ENCODE measurements at regions not wholly inside any gene's neighbourhood (a gene's known extent, or its start where the extent isn't known, plus 50 kb on each side); places are given as distances from the start of the nearest gene placed in this dataset.

DNA sequence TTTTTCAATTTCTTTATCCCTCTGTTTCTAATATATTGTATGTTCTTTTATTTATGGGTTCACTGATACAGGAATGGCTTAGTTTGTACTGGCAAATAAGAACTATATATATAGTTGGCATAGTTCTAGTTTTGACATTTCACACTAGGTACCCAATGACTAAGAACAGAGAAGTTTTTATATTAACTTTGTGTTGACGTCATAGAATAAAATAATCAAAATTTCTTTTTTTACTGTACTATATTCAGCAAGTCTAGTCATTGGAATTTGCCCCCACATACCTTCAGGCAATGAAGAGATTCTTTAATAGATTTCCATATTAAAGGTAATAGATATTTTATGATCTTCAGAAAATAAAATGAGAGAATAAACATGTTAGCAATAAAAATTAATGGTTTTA, 713.2 kb downstream of the NOVA1 start:
- TF ChIP-seq CTCF (IDR thresholded peaks at IDR 0.05), result no peak
- no peak for ATAC-seq
- Mint-ChIP-seq H3K9me3 (peaks cover 6% of the 10 kb centered on the region), H3K27me3 (no peaks in the 10 kb centered on the region), H3K36me3 (ENCODE audit: low read depth) (no peaks in the 10 kb centered on the region), H3K4me1 (ENCODE audit: low read depth) (no peaks in the 10 kb centered on the region), H3K27ac (no peak overlapping the region), H3K4me3 (no peak overlapping the region)
- ChIA-PET POLR2A (no interaction called here), CTCF (no interaction called here)
- DNase-seq, result no peak
- intact Hi-C loops (cut with micrococcal nuclease), result no loop called here

DNA sequence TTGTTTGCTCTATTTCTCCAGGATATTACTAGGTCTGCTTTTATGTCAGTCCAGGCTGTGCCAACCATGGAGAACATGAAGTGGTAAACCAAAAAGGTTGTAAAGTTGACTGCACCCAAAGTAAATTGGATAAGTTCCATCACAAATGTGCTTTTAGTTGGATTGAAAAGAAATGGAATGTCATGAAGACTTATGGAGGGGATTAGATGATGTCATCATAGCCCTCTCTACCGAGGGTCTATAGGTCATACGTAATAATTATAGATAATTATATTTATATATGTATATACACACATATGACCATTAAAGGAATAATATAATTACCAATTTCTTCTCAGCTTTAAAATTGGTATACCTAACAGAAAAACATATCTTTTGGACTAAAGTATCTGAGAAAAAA, 714.9 kb downstream of the NOVA1 start:
- Mint-ChIP-seq H3K4me3 (no peak overlapping the region), H3K4me1 (ENCODE audit: low read depth) (no peaks in the 10 kb centered on the region), H3K36me3 (ENCODE audit: low read depth) (no peaks in the 10 kb centered on the region), H3K9me3 (peaks cover 8% of the 10 kb centered on the region), H3K27me3 (no peaks in the 10 kb centered on the region), H3K27ac (no peak overlapping the region)
- intact Hi-C loops (cut with micrococcal nuclease), result no loop called here
- CTCF ChIA-PET, result no interaction called here
- DNase-seq, result no peak
- POLR2A ChIA-PET, result no interaction called here
- no peak for TF ChIP-seq CTCF (IDR thresholded peaks at IDR 0.05)
- no peak for ATAC-seq

- intact Hi-C loops (cut with micrococcal nuclease), result no loop called here
- no peak overlapping the region for H3K27ac Mint-ChIP-seq
- no peaks in the 10 kb centered on the region for H3K4me1 Mint-ChIP-seq (ENCODE audit: low read depth)
- H3K9me3 Mint-ChIP-seq, result peaks cover 2% of the 10 kb centered on the region
- no peak for TF ChIP-seq CTCF (IDR thresholded peaks at IDR 0.05)
- DNase-seq, result no peak
- H3K27me3 Mint-ChIP-seq, result no peaks in the 10 kb centered on the region
- ATAC-seq, result no peak
- POLR2A ChIA-PET, result no interaction called here
- no peak overlapping the region for H3K4me3 Mint-ChIP-seq
- no peaks in the 10 kb centered on the region for H3K36me3 Mint-ChIP-seq (ENCODE audit: low read depth)
- CTCF ChIA-PET, result no interaction called here
These were observed 722.4 kb downstream of the NOVA1 start for GRCh38 chr14:25875475-25875874.

GRCh38 chr14:25869854-25870253, 728.0 kb downstream of the NOVA1 start:
- DNase-seq (no peak), ATAC-seq (no peak)
- ChIA-PET POLR2A (no interaction called here), CTCF (no interaction called here)
- Mint-ChIP-seq H3K36me3 (ENCODE audit: low read depth) (no peaks in the 10 kb centered on the region), H3K9me3 (peaks cover 4% of the 10 kb centered on the region), H3K4me3 (no peak overlapping the region), H3K27me3 (no peaks in the 10 kb centered on the region), H3K4me1 (ENCODE audit: low read depth) (no peaks in the 10 kb centered on the region), H3K27ac (no peak overlapping the region)
- TF ChIP-seq CTCF (IDR thresholded peaks at IDR 0.05), result no peak
- intact Hi-C loops (cut with micrococcal nuclease), result no loop called here

GRCh38 chr14:25868521-25869314, 729.1 kb downstream of the NOVA1 start:
- TF ChIP-seq CTCF (IDR thresholded peaks at IDR 0.05), result no peak
- DNase-seq (no peak), ATAC-seq (no peak)
- no peaks in the 10 kb centered on the region for H3K27me3 Mint-ChIP-seq
- H3K36me3 Mint-ChIP-seq (ENCODE audit: low read depth), result no peaks in the 10 kb centered on the region
- no peak overlapping the region for H3K27ac Mint-ChIP-seq
- ChIA-PET POLR2A (interaction anchor here (0.6 kb wide), 1 partner anchor 724 kb away, joined by 3 read pairs; no protein-coding TSS in a partner anchor), CTCF (no interaction called here)
- intact Hi-C loops (cut with micrococcal nuclease), result no loop called here
- H3K9me3 Mint-ChIP-seq, result peaks cover 4% of the 10 kb centered on the region
- no peaks in the 10 kb centered on the region for H3K4me1 Mint-ChIP-seq (ENCODE audit: low read depth)
- no peak overlapping the region for H3K4me3 Mint-ChIP-seq
